NCI-H2171 (cell line): ENCODE measurements at regions not wholly inside any gene's neighbourhood (a gene's known extent, or its start where the extent isn't known, plus 50 kb on each side); places are given as distances from the start of the nearest gene placed in this dataset.

Experiments used
- DNase-seq: peaks from one replicate; lab custom pipeline; 2025; lab: John Stamatoyannopoulos, UW

GRCh38 chr5:2184563-2185540, 302.1 kb upstream of the IRX4 start:
- no peak for DNase-seq

- DNase-seq: no peak
Observed at GRCh38 chr5:2184026-2184366, 301.3 kb upstream of the IRX4 start.

GRCh38 chr5:2183154-2184025, 300.7 kb upstream of the IRX4 start:
- DNase-seq: no peak

- DNase-seq: no peak
Observed at GRCh38 chr5:2182020-2182419, 299.3 kb upstream of the IRX4 start.

GRCh38 chr5:2181557-2181956, 298.8 kb upstream of the IRX4 start:
- no peak for DNase-seq

GRCh38 chr5:2181149-2181548, 298.4 kb upstream of the IRX4 start:
- DNase-seq: no peak

GRCh38 chr5:2180456-2180855, 297.7 kb upstream of the IRX4 start:
- DNase-seq: no peak

- DNase-seq: no peak
Observed at GRCh38 chr5:2179861-2180260, 297.1 kb upstream of the IRX4 start.

- no peak for DNase-seq
Observed at GRCh38 chr5:2178528-2178927, 295.8 kb upstream of the IRX4 start.

- DNase-seq: no peak
Observed at GRCh38 chr5:2178071-2178477, 295.3 kb upstream of the IRX4 start.

- peak; percentile 22 for DNase-seq
Observed at GRCh38 chr5:2177244-2177643, 294.5 kb upstream of the IRX4 start.

- no peak for DNase-seq
Observed at GRCh38 chr5:2176581-2176980, 293.9 kb upstream of the IRX4 start.

GRCh38 chr5:2175842-2176404, 293.2 kb upstream of the IRX4 start:
- DNase-seq: no peak

GRCh38 chr5:2175041-2175440, 292.3 kb upstream of the IRX4 start:
- no peak for DNase-seq

GRCh38 chr5:2174538-2174937, 291.8 kb upstream of the IRX4 start:
- no peak for DNase-seq

GRCh38 chr5:2173151-2173834, 290.6 kb upstream of the IRX4 start:
- no peak for DNase-seq

GRCh38 chr5:2172471-2172870, 289.7 kb upstream of the IRX4 start:
- no peak for DNase-seq

- DNase-seq: no peak
Observed at GRCh38 chr5:2170761-2171160, 288.0 kb upstream of the IRX4 start.

GRCh38 chr5:2169850-2170760, 287.4 kb upstream of the IRX4 start:
- DNase-seq: no peak

- DNase-seq: no peak
Observed at GRCh38 chr5:2169430-2169808, 286.7 kb upstream of the IRX4 start.
